Parathyroid adenoma (tissue), 2 donors: ENCODE measurements at regions not wholly inside any gene's neighbourhood (a gene's known extent, or its start where the extent isn't known, plus 50 kb on each side); places are given as distances from the start of the nearest gene placed in this dataset.

Experiments
- H2AFZ ChIP-seq: fragments of 300-600 bp; sonication (generic); one replicate; pipeline ENCODE4 v1.7.0; 2017; ENCODE audit warnings: antibody characterized with exemption, mild to moderate bottlenecking
- H3K27ac ChIP-seq: fragments of 300-600 bp; sonication (generic); one replicate; pipeline ENCODE4 v1.7.0; 2017
- H3K27me3 ChIP-seq: fragments of 300-600 bp; sonication (generic); one replicate; pipeline ENCODE4 v1.7.0; 2017; ENCODE audit warnings: low read length; ENCODE audit not compliant: control insufficient read depth, insufficient read depth
- H3K36me3 ChIP-seq: fragments of 300-600 bp; sonication (generic); one replicate; pipeline ENCODE4 v1.7.0; 2017; ENCODE audit warnings: low read length; ENCODE audit not compliant: control insufficient read depth, insufficient read depth
- H3K4me1 ChIP-seq: fragments of 300-600 bp; sonication (generic); one replicate; pipeline ENCODE4 v1.7.0; 2017; ENCODE audit warnings: control low read depth
- H3K4me2 ChIP-seq: fragments of 300-600 bp; sonication (generic); one replicate; pipeline ENCODE4 v1.7.0; 2017; ENCODE audit warnings: low read length
- H3K4me3 ChIP-seq: fragments of 300-600 bp; sonication (generic); one replicate; pipeline ENCODE4 v1.7.0; 2017; ENCODE audit warnings: low read depth, low read length
- H3K79me2 ChIP-seq: fragments of 300-600 bp; sonication (generic); one replicate; pipeline ENCODE4 v1.7.0; 2017; ENCODE audit warnings: control low read depth
- H3K9ac ChIP-seq: fragments of 300-600 bp; sonication (generic); one replicate; pipeline ENCODE4 v1.7.0; 2017; ENCODE audit warnings: mild to moderate bottlenecking
- H3K9me3 ChIP-seq: fragments of 300-600 bp; sonication (generic); one replicate; pipeline ENCODE4 v1.7.0; 2017; ENCODE audit warnings: low read length; ENCODE audit not compliant: control insufficient read depth
- TF ChIP-seq, protein P1 (sequence below): fragments of 300-600 bp; sonication (generic); IDR thresholded peaks from one replicate; pipeline ENCODE4 v1.7.0; 2017; ENCODE audit warnings: antibody characterized with exemption, mild to moderate bottlenecking
- donor health status: primary hyperparathyroidism.

DNA sequence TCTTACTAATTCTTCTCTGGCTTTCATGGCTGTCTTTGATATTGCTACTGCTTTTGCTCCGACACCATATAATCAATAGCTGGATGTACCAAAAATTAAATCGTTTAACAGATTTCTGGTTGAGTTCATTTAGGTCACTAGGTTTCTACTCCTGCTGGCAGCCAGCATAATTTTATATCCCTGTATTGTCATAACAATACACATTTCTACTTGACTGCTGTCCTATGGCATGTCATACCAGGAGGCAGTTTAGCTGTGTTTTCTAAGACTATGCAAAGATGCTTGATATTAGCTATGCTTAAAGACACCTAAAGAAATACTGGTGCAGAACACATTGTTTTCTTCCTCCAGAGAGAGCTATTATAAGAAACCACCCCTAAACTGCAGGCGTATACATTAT lies 337.2 kb upstream of the CDH6 start:
- H3K4me3 ChIP-seq = no peak overlapping the region
- H2AFZ ChIP-seq = no peak overlapping the region
- no peak overlapping the region for H3K27ac ChIP-seq
- no peaks in the 10 kb centered on the region for H3K36me3 ChIP-seq
- TF ChIP-seq, protein P1, sequence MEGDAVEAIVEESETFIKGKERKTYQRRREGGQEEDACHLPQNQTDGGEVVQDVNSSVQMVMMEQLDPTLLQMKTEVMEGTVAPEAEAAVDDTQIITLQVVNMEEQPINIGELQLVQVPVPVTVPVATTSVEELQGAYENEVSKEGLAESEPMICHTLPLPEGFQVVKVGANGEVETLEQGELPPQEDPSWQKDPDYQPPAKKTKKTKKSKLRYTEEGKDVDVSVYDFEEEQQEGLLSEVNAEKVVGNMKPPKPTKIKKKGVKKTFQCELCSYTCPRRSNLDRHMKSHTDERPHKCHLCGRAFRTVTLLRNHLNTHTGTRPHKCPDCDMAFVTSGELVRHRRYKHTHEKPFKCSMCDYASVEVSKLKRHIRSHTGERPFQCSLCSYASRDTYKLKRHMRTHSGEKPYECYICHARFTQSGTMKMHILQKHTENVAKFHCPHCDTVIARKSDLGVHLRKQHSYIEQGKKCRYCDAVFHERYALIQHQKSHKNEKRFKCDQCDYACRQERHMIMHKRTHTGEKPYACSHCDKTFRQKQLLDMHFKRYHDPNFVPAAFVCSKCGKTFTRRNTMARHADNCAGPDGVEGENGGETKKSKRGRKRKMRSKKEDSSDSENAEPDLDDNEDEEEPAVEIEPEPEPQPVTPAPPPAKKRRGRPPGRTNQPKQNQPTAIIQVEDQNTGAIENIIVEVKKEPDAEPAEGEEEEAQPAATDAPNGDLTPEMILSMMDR = no peak
- no peak overlapping the region for H3K4me2 ChIP-seq
- no peaks in the 10 kb centered on the region for H3K4me1 ChIP-seq
- no peaks in the 10 kb centered on the region for H3K9me3 ChIP-seq
- no peaks in the 10 kb centered on the region for H3K27me3 ChIP-seq
- H3K79me2 ChIP-seq = no peaks in the 10 kb centered on the region
- no peak overlapping the region for H3K9ac ChIP-seq

DNA sequence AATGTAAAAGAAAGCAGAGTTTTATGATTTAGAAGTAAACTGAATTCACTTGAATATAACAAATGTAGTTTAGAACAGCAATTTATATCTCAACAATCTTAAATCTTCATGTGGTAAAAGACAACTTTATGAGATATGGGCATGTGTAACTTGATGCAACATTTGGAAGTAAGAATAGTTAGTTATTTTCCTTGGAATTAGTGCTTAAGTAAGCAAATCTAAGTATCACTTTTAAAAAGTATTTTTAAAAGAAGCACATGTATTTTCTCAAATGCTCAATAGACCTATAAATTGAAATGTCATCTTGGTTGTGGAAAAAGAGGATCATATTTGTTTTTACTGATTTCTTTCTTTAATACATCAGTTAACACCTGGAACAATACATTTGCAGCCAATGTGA lies 340.3 kb upstream of the CDH6 start:
- Histone ChIP-seq H3K4me3 (no peak overlapping the region), H3K27ac (no peak overlapping the region), H3K9ac (no peak overlapping the region), H3K36me3 (no peaks in the 10 kb centered on the region), H3K4me2 (no peak overlapping the region), H3K9me3 (no peaks in the 10 kb centered on the region), H2AFZ (no peak overlapping the region), H3K79me2 (no peaks in the 10 kb centered on the region), H3K4me1 (no peaks in the 10 kb centered on the region), H3K27me3 (no peaks in the 10 kb centered on the region)
- TF ChIP-seq, protein P1 = no peak

DNA sequence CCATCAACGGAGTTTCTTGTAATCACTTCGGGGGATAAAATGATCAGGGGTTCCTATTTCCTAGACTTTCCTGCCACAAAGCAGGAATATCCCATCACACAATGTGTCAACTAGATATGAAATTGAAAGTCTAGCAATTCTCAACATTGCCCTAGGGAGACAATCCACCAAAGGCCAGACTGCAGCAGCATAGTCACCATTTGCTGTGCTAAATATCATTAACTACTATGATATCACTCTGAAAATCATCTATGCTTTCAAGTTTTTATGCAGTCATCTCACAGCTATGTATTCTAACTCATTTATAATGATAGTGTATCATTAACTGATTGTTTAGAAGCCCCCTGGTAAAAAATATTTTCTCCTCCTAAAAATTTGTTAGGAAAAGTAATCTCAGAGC lies 342.6 kb upstream of the CDH6 start:
- no peaks in the 10 kb centered on the region for H3K27me3 ChIP-seq
- no peak overlapping the region for H3K4me3 ChIP-seq
- no peaks in the 10 kb centered on the region for H3K79me2 ChIP-seq
- H3K9ac ChIP-seq = no peak overlapping the region
- no peak overlapping the region for H3K4me2 ChIP-seq
- H3K36me3 ChIP-seq = no peaks in the 10 kb centered on the region
- H3K9me3 ChIP-seq = no peaks in the 10 kb centered on the region
- no peak overlapping the region for H3K27ac ChIP-seq
- H2AFZ ChIP-seq = no peak overlapping the region
- TF ChIP-seq, protein P1 = no peak
- no peaks in the 10 kb centered on the region for H3K4me1 ChIP-seq

- no peaks in the 10 kb centered on the region for H3K9me3 ChIP-seq
- H3K79me2 ChIP-seq = no peaks in the 10 kb centered on the region
- H3K36me3 ChIP-seq = no peaks in the 10 kb centered on the region
- no peak overlapping the region for H3K27ac ChIP-seq
- no peak overlapping the region for H3K4me3 ChIP-seq
- TF ChIP-seq, protein P1 = no peak
- no peak overlapping the region for H3K4me2 ChIP-seq
- H3K9ac ChIP-seq = no peak overlapping the region
- no peak overlapping the region for H2AFZ ChIP-seq
- no peaks in the 10 kb centered on the region for H3K4me1 ChIP-seq
- no peaks in the 10 kb centered on the region for H3K27me3 ChIP-seq
Observed at GRCh38 chr5:30849931-30850710, 343.4 kb upstream of the CDH6 start.

DNA sequence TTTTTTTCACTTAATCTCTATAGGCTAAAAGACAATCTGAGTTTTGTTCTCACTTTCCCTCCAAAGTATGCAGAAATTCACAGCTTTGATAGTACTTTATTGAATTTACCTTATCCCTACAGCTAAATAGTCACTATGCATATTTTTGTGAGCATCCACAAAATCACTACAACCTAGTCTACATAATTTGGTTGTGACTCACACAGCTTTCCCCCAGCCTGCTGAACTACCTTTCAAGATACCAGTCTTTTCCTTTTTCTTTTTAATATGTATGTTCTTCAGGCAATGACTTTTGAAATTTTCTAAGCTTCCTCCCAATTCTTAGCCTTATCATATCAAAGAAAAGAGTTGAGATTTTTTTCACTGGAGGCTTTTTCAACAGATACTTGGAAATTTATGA lies 347.3 kb upstream of the CDH6 start:
- H3K4me1 ChIP-seq = no peaks in the 10 kb centered on the region
- TF ChIP-seq, protein P1 = no peak
- no peak overlapping the region for H3K4me3 ChIP-seq
- no peaks in the 10 kb centered on the region for H3K36me3 ChIP-seq
- H3K9ac ChIP-seq = no peak overlapping the region
- H3K9me3 ChIP-seq = no peaks in the 10 kb centered on the region
- no peak overlapping the region for H3K27ac ChIP-seq
- H2AFZ ChIP-seq = no peak overlapping the region
- no peaks in the 10 kb centered on the region for H3K79me2 ChIP-seq
- no peak overlapping the region for H3K4me2 ChIP-seq
- no peaks in the 10 kb centered on the region for H3K27me3 ChIP-seq
